A673 (cell line): ENCODE measurements at regions not wholly inside any gene's neighbourhood (a gene's known extent, or its start where the extent isn't known, plus 50 kb on each side); places are given as distances from the start of the nearest gene placed in this dataset.

Experiments
- BruUV-seq: library from RNA; stranded (reverse); fragments of 400-500 nt; replicated peaks from 2 replicates; lab custom pipeline; 2021; lab: Mats Ljungman, UMichigan
- CTCF ChIA-PET: fragments of 300-600 bp; sonication (Branson Sonifier 250); formaldehyde crosslinking; loops from one replicate; lab custom pipeline; 2022; ENCODE audit warnings: antibody characterized with exemption; lab: Charles Lee
- POLR2A ChIA-PET: fragments of 300-600 bp; sonication (Branson Sonifier 250); formaldehyde crosslinking; loops from one replicate; lab custom pipeline; 2022; ENCODE audit warnings: antibody characterized with exemption; ENCODE audit not compliant: low non-redundant PET; lab: Charles Lee
- DNase-seq: peaks from one replicate; pipeline ENCODE4 v3.0.0-alpha.2; 2015; ENCODE audit warnings: low spot score
- H3K27ac ChIP-seq: fragments of 200-600 bp; sonication (generic); 2 replicates; pipeline ENCODE4 v1.5.1; 2016; ENCODE audit warnings: mixed run types, low read depth, mild to moderate bottlenecking, mixed read lengths, antibody characterized with exemption, low read length; ENCODE audit not compliant: poor library complexity, severe bottlenecking
- H3K27me3 ChIP-seq: fragments of 200-600 bp; sonication (generic); replicated peaks from 2 replicates; pipeline ENCODE4 v1.6.1; 2017; ENCODE audit warnings: mixed run types, low read depth, mild to moderate bottlenecking, mixed read lengths, antibody characterized with exemption, low read length; ENCODE audit not compliant: insufficient read depth, poor library complexity
- H3K36me3 ChIP-seq: fragments of 200-600 bp; sonication (generic); 2 replicates; pipeline ENCODE4 v1.6.1; 2016; ENCODE audit warnings: mixed run types, mild to moderate bottlenecking, mixed read lengths, antibody characterized with exemption, low read length; ENCODE audit not compliant: insufficient read depth, poor library complexity, severe bottlenecking
- H3K4me1 ChIP-seq: fragments of 200-600 bp; sonication (generic); 2 replicates; pipeline ENCODE4 v1.6.1; 2017; ENCODE audit warnings: mixed run types, mild to moderate bottlenecking, mixed read lengths, antibody characterized with exemption, low read length; ENCODE audit not compliant: insufficient read depth, poor library complexity, severe bottlenecking
- H3K4me3 ChIP-seq: fragments of 200-600 bp; sonication (generic); 2 replicates; pipeline ENCODE4 v1.5.1; 2016; ENCODE audit warnings: low read depth, mixed run types, mild to moderate bottlenecking, mixed read lengths, low read length; ENCODE audit not compliant: poor library complexity, severe bottlenecking
- H3K9me3 ChIP-seq: fragments of 200-600 bp; sonication (generic); 2 replicates; pipeline ENCODE4 v1.6.1; 2016; ENCODE audit warnings: mixed run types, low read depth, mild to moderate bottlenecking, mixed read lengths, antibody characterized with exemption, low read length; ENCODE audit not compliant: poor library complexity, severe bottlenecking
- EZH2 ChIP-seq: fragments of 200-600 bp; sonication (generic); IDR thresholded peaks from 2 replicates; pipeline ENCODE4 v1.6.1; 2017; ENCODE audit warnings: borderline replicate concordance, low read depth, mild to moderate bottlenecking, mixed read lengths, antibody characterized with exemption, low read length; ENCODE audit not compliant: poor library complexity, severe bottlenecking
- intact Hi-C: fragments of 100-400 bp; cut with micrococcal nuclease; formaldehyde crosslinking; loops from one replicate; pipeline ENCODE4 v1.10.0; 2022; ENCODE audit not compliant: unreplicated experiment
- TF ChIP-seq, protein P1 (sequence below): fragments of 300-800, 200-600 bp; sonication (generic); conservative IDR thresholded peaks from 2 replicates; pipeline ENCODE4 v1.5.1; 2017; ENCODE audit warnings: low read depth, mild to moderate bottlenecking, antibody characterized with exemption, low read length, moderate library complexity, mixed read lengths

DNA sequence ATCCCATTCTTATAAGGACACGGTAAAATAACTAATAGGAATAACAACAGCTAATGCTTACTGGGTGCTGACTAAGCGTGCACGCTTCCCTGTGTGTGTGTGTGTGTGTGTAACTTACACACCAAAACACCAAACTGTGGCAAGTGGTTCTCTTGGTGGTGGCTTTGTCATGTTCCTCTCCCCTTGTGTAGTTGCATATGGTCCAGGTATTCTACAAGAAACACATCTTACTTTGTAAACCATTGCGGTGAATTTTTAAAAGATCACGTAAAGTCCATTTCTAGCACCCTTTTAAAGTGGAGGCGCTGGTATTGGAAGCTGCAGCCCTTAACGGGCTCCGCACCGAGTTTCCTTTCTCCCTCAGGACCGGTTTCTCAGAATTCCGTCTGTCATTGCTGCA lies 221.0 kb upstream of the FOXF1 start:
- Histone ChIP-seq H3K27me3 (peaks cover 100% of the 10 kb centered on the region), H3K36me3 (no peaks in the 10 kb centered on the region), H3K9me3 (no peaks in the 10 kb centered on the region), H3K4me1 (no peaks in the 10 kb centered on the region), H3K27ac (no peak overlapping the region), H3K4me3 (no peak overlapping the region)
- intact Hi-C loops: no loop called here
- ChIA-PET CTCF (no interaction called here), POLR2A (interaction anchor here (0.6 kb wide), 1 partner anchor 1186 kb away, joined by 8 read pairs; no protein-coding TSS in a partner anchor)
- BruUV-seq: no TSS peak
- TF ChIP-seq, protein P1, sequence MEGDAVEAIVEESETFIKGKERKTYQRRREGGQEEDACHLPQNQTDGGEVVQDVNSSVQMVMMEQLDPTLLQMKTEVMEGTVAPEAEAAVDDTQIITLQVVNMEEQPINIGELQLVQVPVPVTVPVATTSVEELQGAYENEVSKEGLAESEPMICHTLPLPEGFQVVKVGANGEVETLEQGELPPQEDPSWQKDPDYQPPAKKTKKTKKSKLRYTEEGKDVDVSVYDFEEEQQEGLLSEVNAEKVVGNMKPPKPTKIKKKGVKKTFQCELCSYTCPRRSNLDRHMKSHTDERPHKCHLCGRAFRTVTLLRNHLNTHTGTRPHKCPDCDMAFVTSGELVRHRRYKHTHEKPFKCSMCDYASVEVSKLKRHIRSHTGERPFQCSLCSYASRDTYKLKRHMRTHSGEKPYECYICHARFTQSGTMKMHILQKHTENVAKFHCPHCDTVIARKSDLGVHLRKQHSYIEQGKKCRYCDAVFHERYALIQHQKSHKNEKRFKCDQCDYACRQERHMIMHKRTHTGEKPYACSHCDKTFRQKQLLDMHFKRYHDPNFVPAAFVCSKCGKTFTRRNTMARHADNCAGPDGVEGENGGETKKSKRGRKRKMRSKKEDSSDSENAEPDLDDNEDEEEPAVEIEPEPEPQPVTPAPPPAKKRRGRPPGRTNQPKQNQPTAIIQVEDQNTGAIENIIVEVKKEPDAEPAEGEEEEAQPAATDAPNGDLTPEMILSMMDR: no peak
- no peak for DNase-seq

DNA sequence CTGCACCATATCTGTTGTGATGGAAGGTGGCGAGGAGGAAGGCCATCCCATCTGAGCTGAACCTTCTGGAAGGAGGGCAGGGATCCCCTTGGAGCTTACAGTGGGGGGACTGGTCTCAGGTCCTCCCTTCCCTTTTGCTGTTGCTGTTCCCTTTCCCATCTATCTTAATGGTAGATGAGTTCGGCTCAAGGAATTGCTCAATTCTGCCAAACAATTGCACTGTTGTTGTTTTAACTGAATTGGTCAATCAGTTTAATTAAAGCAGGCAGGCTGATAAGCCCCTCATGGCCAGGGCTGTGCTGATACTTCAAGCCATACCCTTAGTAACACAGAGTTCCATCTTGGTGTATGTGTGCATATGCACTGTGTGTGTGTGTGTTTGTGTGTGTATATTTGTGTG lies 220.4 kb upstream of the FOXF1 start:
- no peak overlapping the region for H3K27ac ChIP-seq
- TF ChIP-seq EZH2: no peak
- TF ChIP-seq, protein P1: no peak
- H3K27me3 ChIP-seq: peaks cover 100% of the 10 kb centered on the region
- no peak overlapping the region for H3K4me3 ChIP-seq
- POLR2A ChIA-PET: no interaction called here
- intact Hi-C loops: no loop called here
- no peak for DNase-seq
- CTCF ChIA-PET: no interaction called here
- no peaks in the 10 kb centered on the region for H3K4me1 ChIP-seq
- no peaks in the 10 kb centered on the region for H3K9me3 ChIP-seq
- no TSS peak for BruUV-seq
- no peaks in the 10 kb centered on the region for H3K36me3 ChIP-seq

- TF ChIP-seq, protein P1: no peak
- TF ChIP-seq EZH2: peak; percentile 7
- ChIA-PET CTCF (interaction anchor here (0.7 kb wide), 1 partner anchor 155 kb away, joined by 7 read pairs; no protein-coding TSS in a partner anchor), POLR2A (no interaction called here)
- no peak overlapping the region for H3K27ac ChIP-seq
- BruUV-seq: no TSS peak
- intact Hi-C loops: no loop called here
- H3K4me1 ChIP-seq: no peaks in the 10 kb centered on the region
- H3K36me3 ChIP-seq: no peaks in the 10 kb centered on the region
- H3K9me3 ChIP-seq: no peaks in the 10 kb centered on the region
- DNase-seq: no peak
- H3K27me3 ChIP-seq: peaks cover 100% of the 10 kb centered on the region
- H3K4me3 ChIP-seq: no peak overlapping the region
These were observed 218.8 kb upstream of the FOXF1 start for GRCh38 chr16:86291491-86291890.
